Transverse colon (tissue), 4 donors: ENCODE measurements at regions not wholly inside any gene's neighbourhood (a gene's known extent, or its start where the extent isn't known, plus 50 kb on each side); places are given as distances from the start of the nearest gene placed in this dataset.

Experiments used
- DNase-seq: peaks from one replicate; pipeline ENCODE4 v3.0.0-alpha.2; 2019
- H3K27ac ChIP-seq, 4 donors: fragments of 200-600 bp; sonication (generic); 2 replicates each; pipeline ENCODE4 v1.5.1; 2016 to 2018; ENCODE audit warnings: inconsistent platforms in 4 of 4
- H3K27me3 ChIP-seq: fragments of 200-600 bp; sonication (generic); 2 replicates; pipeline ENCODE4 v1.5.1; 2017; ENCODE audit warnings: inconsistent platforms
- H3K36me3 ChIP-seq, 4 donors: fragments of 200-600 bp; sonication (generic); 2 replicates each; pipeline ENCODE4 v1.5.1; 2017 to 2019; ENCODE audit warnings: inconsistent platforms in 4 of 4
- H3K4me1 ChIP-seq, 4 donors: fragments of 200-600 bp; sonication (generic); 2 replicates each; pipeline ENCODE4 v1.5.1; 2017 to 2020; ENCODE audit warnings: inconsistent platforms in 4 of 4
- H3K4me3 ChIP-seq, 4 donors: fragments of 200-600 bp; sonication (generic); 1 replicate in 1 of 4; 2 replicates in 3 of 4; pipeline versions ENCODE4 v1.5.1 to v1.6.1; 2017 to 2019; ENCODE audit warnings: inconsistent platforms in 4 of 4
- H3K9me3 ChIP-seq, 2 donors: fragments of 200-600 bp; sonication (generic); 2 replicates each; pipeline ENCODE4 v1.5.1; 2017 to 2019; ENCODE audit warnings: inconsistent platforms in 2 of 2
- CTCF ChIP-seq, 5 experiments: fragments of 200-600 bp in 3 of 5; fragments of 450-650 bp in 2 of 5; sonication (generic) in 3 of 5; IDR thresholded peaks; 1 replicate in 2 of 5; 2 replicates in 3 of 5; pipeline ENCODE4 v1.5.1; 2016 to 2017; ENCODE audit warnings: antibody characterized with exemption in 5 of 5, inconsistent platforms in 3 of 5, mild to moderate bottlenecking in 2 of 5, moderate library complexity in 1 of 5
- EP300 ChIP-seq: sonication (generic); formaldehyde crosslinking; IDR thresholded peaks from one replicate; pipeline ENCODE4 v1.6.1; 2017; ENCODE audit warnings: antibody characterized with exemption, low read depth
- POLR2A ChIP-seq: fragments of 450-650 bp; IDR thresholded peaks from one replicate; pipeline ENCODE4 v1.6.1; 2016; ENCODE audit warnings: antibody characterized with exemption, mild to moderate bottlenecking, moderate library complexity
- POLR2AphosphoS5 ChIP-seq, 3 donors: sonication (generic); formaldehyde crosslinking; IDR thresholded peaks; one replicate each; pipeline ENCODE4 v1.6.1; 2016; ENCODE audit warnings: antibody characterized with exemption in 3 of 3
- WGBS, 2 donors: methylation state at CpG; one replicate each; pipeline ENCODE4 v1.1.5; 2018; ENCODE audit warnings: low coverage in 1 of 2; 5-methylcytosine and 5-hydroxymethylcytosine counted together
- in situ Hi-C, 4 donors: fragments of 200-750 bp; cut with MboI; loops; one replicate each; pipeline versions ENCODE4 v1.15.0 to v1.15.1; 2017; ENCODE audit warnings: low sequenced_read_pairs in 3 of 4, low pct_ligation_motif_present in 1 of 4, low pct_unique_long_range_greater_than_20kb in 1 of 4
- intact Hi-C: fragments of 100-400 bp; cut with DNase I; formaldehyde crosslinking; loops from one replicate; pipeline ENCODE4 v1.15.1; 2023; ENCODE audit warnings: low total_unique reads

- peaks cover 0 to 9% (median 0%) of the 10 kb centered on the region in 4 donors for H3K4me1 ChIP-seq
- no peak for DNase-seq
- intact Hi-C loops, result no loop called here
- no peak overlapping the region for H3K27ac ChIP-seq
- WGBS, 2 donors, result 75 to 93% methylated on average over 3 of the region's 3 CpGs
- no peaks in the 10 kb centered on the region for H3K36me3 ChIP-seq
- no peak for TF ChIP-seq POLR2AphosphoS5 (IDR thresholded peaks at IDR 0.05)
- TF ChIP-seq CTCF (IDR thresholded peaks at IDR 0.05), result no peak
- TF ChIP-seq EP300, result no peak
- TF ChIP-seq POLR2A, result no peak
- no peaks in the 10 kb centered on the region for H3K9me3 ChIP-seq
- no peaks in the 10 kb centered on the region for H3K27me3 ChIP-seq
- H3K4me3 ChIP-seq, result no peak overlapping the region
- in situ Hi-C loops, result no loop called here
Observed at GRCh38 chr9:28209130-28209529, 635.8 kb upstream of the C9orf72 start.

GRCh38 chr9:28212979-28213378 is 639.7 kb upstream of the C9orf72 start:
- TF ChIP-seq POLR2AphosphoS5 (IDR thresholded peaks at IDR 0.05) (peak in 1 of 3 donors; percentile 6), EP300 (no peak)
- no peaks in the 10 kb centered on the region for H3K27me3 ChIP-seq
- H3K27ac ChIP-seq, result no peak overlapping the region
- H3K4me3 ChIP-seq, result no peak overlapping the region
- no peaks in the 10 kb centered on the region for H3K36me3 ChIP-seq
- H3K9me3 ChIP-seq, result no peaks in the 10 kb centered on the region
- no peak for DNase-seq
- in situ Hi-C loops (no loop called here), intact Hi-C loops (no loop called here)
- no peaks in the 10 kb centered on the region for H3K4me1 ChIP-seq

GRCh38 chr9:28215536-28216299 is 642.4 kb upstream of the C9orf72 start:
- Histone ChIP-seq H3K9me3 (no peaks in the 10 kb centered on the region), H3K4me3 (no peak overlapping the region), H3K27me3 (no peaks in the 10 kb centered on the region), H3K4me1 (no peaks in the 10 kb centered on the region), H3K36me3 (no peaks in the 10 kb centered on the region), H3K27ac (no peak overlapping the region)
- DNase-seq, result no peak
- TF ChIP-seq POLR2AphosphoS5 (IDR thresholded peaks at IDR 0.05) (no peak), POLR2A (no peak), EP300 (no peak), CTCF (IDR thresholded peaks at IDR 0.05) (no peak)
- in situ Hi-C loops, result no loop called here
- intact Hi-C loops, result no loop called here
- 59 to 72% methylated on average over 4 to 5 of the region's 5 CpGs for WGBS, 2 donors

DNA sequence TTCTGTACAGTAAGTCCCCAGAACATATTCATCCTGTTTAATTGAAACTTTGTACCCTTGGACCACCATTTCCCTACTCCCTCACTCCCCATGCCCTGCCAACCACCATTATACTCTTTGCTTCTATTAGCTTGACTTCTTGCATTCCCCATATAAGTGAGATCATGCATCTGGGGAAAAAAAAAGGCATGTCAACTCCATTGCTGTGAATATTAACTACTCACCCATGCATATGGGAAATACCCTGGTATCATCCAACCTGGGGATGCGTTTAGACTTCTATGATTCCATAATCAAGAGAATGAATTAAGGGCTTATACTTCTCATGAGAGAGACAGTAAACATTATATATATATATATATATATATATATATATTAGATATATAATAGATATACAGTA is 659.4 kb upstream of the C9orf72 start:
- 81 to 88% methylated on average over 1 of the region's 1 CpG for WGBS, 2 donors
- intact Hi-C loops (no loop called here), in situ Hi-C loops (no loop called here)
- Histone ChIP-seq H3K9me3 (no peaks in the 10 kb centered on the region), H3K4me1 (no peaks in the 10 kb centered on the region), H3K4me3 (no peak overlapping the region), H3K27ac (no peak overlapping the region), H3K36me3 (no peaks in the 10 kb centered on the region), H3K27me3 (no peaks in the 10 kb centered on the region)
- TF ChIP-seq POLR2AphosphoS5 (IDR thresholded peaks at IDR 0.05) (no peak), CTCF (IDR thresholded peaks at IDR 0.05) (no peak), POLR2A (no peak), EP300 (no peak)
- DNase-seq, result no peak
